NCI-H748 treated with DMSO at 0.1 percent for 48 hours (cell line): ENCODE measurements at regions not wholly inside any gene's neighbourhood (a gene's known extent, or its start where the extent isn't known, plus 50 kb on each side); places are given as distances from the start of the nearest gene placed in this dataset.

ENCODE experiments used
- DNase-seq: peaks from one replicate; lab custom pipeline; 2025; lab: John Stamatoyannopoulos, UW

DNA sequence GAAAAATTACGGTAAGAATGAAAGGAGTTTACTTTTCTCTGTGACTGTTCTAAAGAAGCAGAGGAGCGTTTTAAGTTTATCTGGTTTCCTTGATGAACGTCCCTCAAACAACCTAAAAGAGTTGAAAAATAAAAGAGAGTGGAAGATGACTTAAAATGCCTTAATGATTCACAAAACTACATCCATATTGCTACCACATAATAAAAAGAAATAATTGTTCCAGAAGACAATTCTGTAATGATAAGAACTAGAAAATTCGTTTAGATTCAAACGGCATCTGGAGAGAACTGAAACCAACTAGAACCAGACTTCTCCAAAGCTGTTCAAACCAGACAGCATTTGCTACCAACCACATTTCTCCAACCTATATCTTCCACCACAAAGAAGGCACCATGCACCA is 68.1 kb downstream of the TEKT4 start:
- DNase-seq, result no peak

- DNase-seq, result no peak
These were observed 76.1 kb downstream of the TEKT4 start for GRCh38 chr2:94947097-94948016.

- DNase-seq, result no peak
These were observed 69.8 kb upstream of the MAL start for GRCh38 chr2:94955702-94956101.

- peak; percentile 9 for DNase-seq
These were observed 68.6 kb upstream of the MAL start for GRCh38 chr2:94956797-94957391.

DNA sequence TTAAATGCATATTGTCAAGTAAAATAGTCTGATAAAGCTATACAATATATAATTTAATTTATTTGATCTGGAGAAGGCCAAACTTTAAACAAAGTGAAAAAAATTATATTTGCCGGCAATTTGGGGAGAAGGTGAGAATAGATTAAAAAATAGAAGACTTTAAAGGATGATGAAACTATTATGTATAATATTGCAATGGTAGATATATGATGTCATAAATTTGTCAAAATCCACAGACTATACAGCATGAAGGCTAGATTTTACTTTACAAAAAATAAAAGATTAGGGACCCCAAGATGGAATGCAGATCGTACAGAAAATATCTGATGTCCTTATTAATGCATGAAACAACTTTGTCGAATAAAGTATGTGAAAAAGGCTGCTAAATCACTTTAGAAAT is 67.3 kb upstream of the MAL start:
- DNase-seq, result no peak

GRCh38 chr2:94960266-94960665 is 65.2 kb upstream of the MAL start:
- DNase-seq, result no peak

- DNase-seq, result no peak
These were observed 64.8 kb upstream of the MAL start for GRCh38 chr2:94960751-94961150.

- no peak for DNase-seq
These were observed 61.3 kb upstream of the MAL start for GRCh38 chr2:94964193-94964592.

DNA sequence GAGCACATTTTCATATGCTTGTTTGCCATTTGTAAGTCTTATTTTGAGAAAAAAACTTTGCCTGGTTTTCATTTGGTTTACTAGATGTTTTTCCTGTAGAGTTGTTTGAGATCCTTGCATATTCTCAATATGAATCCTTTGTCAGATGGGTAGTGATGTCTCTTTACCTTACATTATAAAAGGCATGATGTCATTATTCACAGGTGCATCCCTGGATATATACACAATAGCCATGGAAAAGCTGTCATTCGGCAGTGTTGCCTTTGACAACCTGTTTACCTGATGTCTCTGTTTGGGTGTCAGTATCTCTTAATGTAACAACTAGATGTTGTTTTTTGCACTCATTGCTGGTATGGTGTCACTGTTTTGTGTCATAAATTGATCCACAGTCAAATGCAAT is 58.8 kb upstream of the MAL start:
- no peak for DNase-seq

GRCh38 chr2:94970353-94970752 is 55.2 kb upstream of the MAL start:
- no peak for DNase-seq
